ENCODE measurements at regions not wholly inside any gene's neighbourhood (a gene's known extent, or its start where the extent isn't known, plus 50 kb on each side); places are given as distances from the start of the nearest gene placed in this dataset.

GRCh38 chr3:152516216-152516615, 247.5 kb downstream of the MBNL1 start:
- DNase-seq (ENCODE audit: low spot score), result no peak

GRCh38 chr3:152517502-152517901, 248.8 kb downstream of the MBNL1 start:
- no peak for DNase-seq (ENCODE audit: low spot score)
- FAIRE-seq, result no peak

More at GRCh38 chr3:152516216-152516615, 247.5 kb downstream of the MBNL1 start:
- FAIRE-seq, result no peak

- no peak for FAIRE-seq
- no peak for DNase-seq (ENCODE audit: low spot score)
Observed at GRCh38 chr3:152518346-152518745, 249.6 kb downstream of the MBNL1 start.

- DNase-seq (ENCODE audit: low spot score), result no peak
- no peak for FAIRE-seq
Observed at GRCh38 chr3:152519376-152519775, 250.6 kb downstream of the MBNL1 start.

- FAIRE-seq (no peak), DNase-seq (ENCODE audit: low spot score) (no peak)
Observed at GRCh38 chr3:152522036-152522435, 253.3 kb downstream of the MBNL1 start.

GRCh38 chr3:152524198-152525140, 255.7 kb downstream of the MBNL1 start:
- FAIRE-seq, result peak; percentile 88

GRCh38 chr3:152531717-152532116, 263.0 kb downstream of the MBNL1 start:
- no peak for FAIRE-seq

More at GRCh38 chr3:152524198-152525140, 255.7 kb downstream of the MBNL1 start:
- DNase-seq (ENCODE audit: low spot score), result peak; percentile 33

GRCh38 chr3:152538518-152538917, 269.8 kb downstream of the MBNL1 start:
- DNase-seq (ENCODE audit: low spot score) (no peak), FAIRE-seq (no peak)

More at GRCh38 chr3:152531717-152532116, 263.0 kb downstream of the MBNL1 start:
- DNase-seq (ENCODE audit: low spot score), result no peak

GRCh38 chr3:152539191-152539764, 270.5 kb downstream of the MBNL1 start:
- FAIRE-seq (no peak), DNase-seq (ENCODE audit: low spot score) (no peak)

- FAIRE-seq, result no peak
- no peak for DNase-seq (ENCODE audit: low spot score)
Observed at GRCh38 chr3:152540120-152540519, 271.4 kb downstream of the MBNL1 start.

GRCh38 chr3:152547153-152547552, 278.4 kb downstream of the MBNL1 start:
- DNase-seq (ENCODE audit: low spot score) (no peak), FAIRE-seq (no peak)

GRCh38 chr3:152549263-152549662, 280.5 kb downstream of the MBNL1 start:
- DNase-seq (ENCODE audit: low spot score) (no peak), FAIRE-seq (no peak)

GRCh38 chr3:152550284-152550683, 281.6 kb downstream of the MBNL1 start:
- DNase-seq (ENCODE audit: low spot score), result no peak
- no peak for FAIRE-seq

- DNase-seq (ENCODE audit: low spot score) (no peak), FAIRE-seq (no peak)
Observed at GRCh38 chr3:152554980-152555379, 280.0 kb upstream of the P2RY1 start.

GRCh38 chr3:152555666-152556291, 279.2 kb upstream of the P2RY1 start:
- DNase-seq (ENCODE audit: low spot score) (no peak), FAIRE-seq (no peak)

GRCh38 chr3:152556731-152557254, 278.1 kb upstream of the P2RY1 start:
- DNase-seq (ENCODE audit: low spot score), result no peak
- FAIRE-seq, result no peak

GRCh38 chr3:152557302-152557999, 277.5 kb upstream of the P2RY1 start:
- FAIRE-seq (no peak), DNase-seq (ENCODE audit: low spot score) (no peak)

GRCh38 chr3:152558386-152558785, 276.5 kb upstream of the P2RY1 start:
- FAIRE-seq, result no peak
- DNase-seq (ENCODE audit: low spot score), result no peak

GRCh38 chr3:152559246-152559645, 275.7 kb upstream of the P2RY1 start:
- no peak for FAIRE-seq
- DNase-seq (ENCODE audit: low spot score), result no peak

GRCh38 chr3:152564459-152564858, 270.5 kb upstream of the P2RY1 start:
- FAIRE-seq (no peak), DNase-seq (ENCODE audit: low spot score) (no peak)

- FAIRE-seq (no peak), DNase-seq (ENCODE audit: low spot score) (no peak)
Observed at GRCh38 chr3:152574461-152575079, 260.4 kb upstream of the P2RY1 start.
